Body of pancreas (tissue), 4 donors: ENCODE measurements at regions not wholly inside any gene's neighbourhood (a gene's known extent, or its start where the extent isn't known, plus 50 kb on each side); places are given as distances from the start of the nearest gene placed in this dataset.

Source experiments
- POLR2A ChIP-seq, 3 donors: fragments of 450-650 bp; IDR thresholded peaks; one replicate each; pipeline ENCODE4 v1.6.1; 2016; ENCODE audit warnings: antibody characterized with exemption in 3 of 3, mild to moderate bottlenecking in 2 of 3
- TF ChIP-seq, protein P1 (sequence below), 7 experiments: fragments of 450-650 bp in 4 of 7; fragments of 200-600 bp in 3 of 7; sonication (generic) in 3 of 7; IDR thresholded peaks; one replicate each; pipeline ENCODE4 v1.5.1; 2016 to 2019; ENCODE audit warnings: antibody characterized with exemption in 7 of 7

DNA sequence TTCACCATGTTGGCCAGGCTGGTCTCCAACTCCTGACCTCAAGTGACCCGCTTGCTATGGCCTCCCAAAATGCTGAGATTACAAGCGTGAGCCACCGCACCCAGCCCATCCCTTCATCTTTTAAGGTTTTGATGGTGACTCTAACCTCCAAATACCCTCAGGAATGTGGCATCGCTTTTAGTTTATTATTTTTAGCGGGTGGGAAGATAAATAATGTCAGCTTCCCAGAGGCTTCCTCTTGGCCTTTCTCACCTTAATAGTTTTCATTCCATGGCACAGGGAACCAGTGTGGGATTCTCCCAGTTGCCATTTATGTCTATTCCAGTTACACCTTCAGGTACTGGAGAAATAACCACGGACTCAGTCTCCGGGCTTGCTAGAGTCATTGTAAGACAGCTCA lies 92.1 kb upstream of the LRRN2 start:
- TF ChIP-seq, protein P1, sequence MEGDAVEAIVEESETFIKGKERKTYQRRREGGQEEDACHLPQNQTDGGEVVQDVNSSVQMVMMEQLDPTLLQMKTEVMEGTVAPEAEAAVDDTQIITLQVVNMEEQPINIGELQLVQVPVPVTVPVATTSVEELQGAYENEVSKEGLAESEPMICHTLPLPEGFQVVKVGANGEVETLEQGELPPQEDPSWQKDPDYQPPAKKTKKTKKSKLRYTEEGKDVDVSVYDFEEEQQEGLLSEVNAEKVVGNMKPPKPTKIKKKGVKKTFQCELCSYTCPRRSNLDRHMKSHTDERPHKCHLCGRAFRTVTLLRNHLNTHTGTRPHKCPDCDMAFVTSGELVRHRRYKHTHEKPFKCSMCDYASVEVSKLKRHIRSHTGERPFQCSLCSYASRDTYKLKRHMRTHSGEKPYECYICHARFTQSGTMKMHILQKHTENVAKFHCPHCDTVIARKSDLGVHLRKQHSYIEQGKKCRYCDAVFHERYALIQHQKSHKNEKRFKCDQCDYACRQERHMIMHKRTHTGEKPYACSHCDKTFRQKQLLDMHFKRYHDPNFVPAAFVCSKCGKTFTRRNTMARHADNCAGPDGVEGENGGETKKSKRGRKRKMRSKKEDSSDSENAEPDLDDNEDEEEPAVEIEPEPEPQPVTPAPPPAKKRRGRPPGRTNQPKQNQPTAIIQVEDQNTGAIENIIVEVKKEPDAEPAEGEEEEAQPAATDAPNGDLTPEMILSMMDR (IDR thresholded peaks at IDR 0.05) = no peak
- no peak for TF ChIP-seq POLR2A (IDR thresholded peaks at IDR 0.05)
